HG02840 (cell line): ENCODE measurements at regions not wholly inside any gene's neighbourhood (a gene's known extent, or its start where the extent isn't known, plus 50 kb on each side); places are given as distances from the start of the nearest gene placed in this dataset.
A peak's percentile ranks its signal among the peaks of the same experiment; 100 is the strongest.

Experiments used
- ATAC-seq: cut with Tn5 transposase; IDR thresholded peaks from one replicate; pipeline ENCODE4 v1.9.1; 2021; ENCODE audit warnings: mild to moderate bottlenecking, moderate library complexity, moderate number of reproducible peaks; ENCODE audit not compliant: unreplicated experiment, low FRiP score

DNA sequence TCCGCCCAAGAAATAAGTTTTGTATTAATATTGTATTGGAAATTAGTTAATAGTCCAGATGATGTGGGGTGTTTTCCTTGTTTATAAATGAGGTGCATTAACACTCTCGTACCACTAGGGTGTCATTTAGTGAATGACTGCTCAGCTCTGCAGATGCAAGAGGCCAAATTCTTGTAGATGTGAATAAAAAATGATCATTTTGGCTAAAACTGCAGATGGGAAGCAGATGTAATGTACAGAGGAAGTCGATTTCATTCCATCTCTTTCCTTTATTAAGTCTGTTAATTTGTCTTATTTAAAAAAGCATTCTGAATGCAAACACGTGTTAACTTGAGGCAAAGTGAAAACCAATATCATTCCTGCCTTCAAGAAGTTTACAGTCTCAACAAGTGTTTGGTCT lies 108.1 kb downstream of the DHX15 start:
- no peak for ATAC-seq

DNA sequence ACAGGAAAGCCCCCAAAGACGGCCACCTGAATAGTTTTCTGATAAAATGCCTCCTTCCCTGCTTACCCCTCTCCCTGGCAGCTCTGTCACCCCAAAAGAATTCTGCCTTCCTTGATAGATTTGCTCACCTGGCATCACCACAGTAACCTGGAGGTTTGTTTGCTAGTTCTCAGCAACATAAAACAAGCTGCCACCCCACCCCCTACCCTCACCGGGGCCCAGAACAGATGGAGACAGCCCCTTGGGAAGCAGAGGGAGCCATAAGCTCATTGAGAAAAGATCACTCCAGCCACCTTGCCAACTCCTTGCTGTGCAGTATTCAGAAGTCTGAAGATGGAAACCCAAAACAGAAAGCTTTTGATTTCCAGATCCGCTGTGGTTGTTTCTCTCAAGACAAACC lies 108.6 kb downstream of the DHX15 start:
- ATAC-seq = no peak

DNA sequence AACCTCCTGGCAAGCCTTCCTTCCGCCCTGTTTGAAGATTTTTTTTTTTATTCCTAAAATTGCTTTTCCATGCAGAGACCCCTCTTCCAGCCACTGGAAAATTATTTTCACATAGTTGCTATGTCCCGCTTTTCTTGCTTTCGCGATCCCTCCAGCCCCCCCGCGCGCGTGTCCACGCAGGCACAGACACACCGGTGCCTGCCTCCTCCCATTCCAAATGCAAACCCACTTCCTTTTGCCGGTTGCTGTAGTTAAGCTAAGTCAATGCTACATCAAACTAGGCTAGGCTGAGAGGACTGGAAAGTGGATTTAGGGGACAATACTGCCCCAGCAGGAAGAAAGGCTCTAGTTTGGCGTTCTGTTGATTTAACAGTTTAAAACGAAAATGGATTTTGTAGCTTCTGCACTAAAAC lies 111.0 kb downstream of the DHX15 start:
- ATAC-seq = no peak

DNA sequence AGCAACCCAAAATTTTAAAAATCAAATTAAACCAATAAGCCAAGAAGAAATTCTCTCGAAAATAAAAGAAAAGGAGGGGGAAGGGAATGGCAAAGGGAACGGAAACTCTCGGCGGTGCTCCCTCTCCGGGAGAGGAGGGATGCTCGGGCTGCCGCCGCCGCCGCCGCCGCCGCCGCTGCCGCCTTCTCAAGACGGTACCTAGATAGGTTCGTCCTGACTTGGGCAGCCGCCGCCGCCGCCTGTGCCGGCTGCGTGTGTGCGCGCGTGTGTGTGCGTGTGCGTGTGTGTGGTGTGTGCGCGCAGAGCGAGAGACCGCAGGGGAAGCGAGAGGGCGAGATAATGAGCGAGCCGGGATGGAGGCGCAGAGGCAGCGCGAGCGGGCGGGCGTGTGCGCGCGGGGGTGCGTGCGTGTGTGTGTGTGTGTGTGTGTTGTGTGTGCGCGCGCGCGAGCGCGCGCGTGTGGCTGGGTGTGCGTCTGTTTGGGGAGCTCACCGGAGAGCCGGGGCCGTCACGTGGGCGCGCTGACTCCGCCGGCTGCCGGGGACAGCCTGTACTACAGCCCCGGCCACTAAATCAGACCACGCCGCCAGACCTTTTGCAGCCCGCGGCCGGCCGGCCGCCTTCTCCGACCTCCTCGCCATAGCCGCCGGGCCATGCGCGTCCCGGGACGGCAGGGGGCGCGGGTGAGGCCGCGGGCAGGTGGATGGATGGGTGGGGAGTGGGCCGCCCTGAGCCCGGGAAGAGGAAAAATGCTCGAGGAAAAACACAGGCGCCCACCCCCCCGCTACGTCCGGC lies 111.6 kb downstream of the DHX15 start:
- peak; percentile 49 for ATAC-seq

DNA sequence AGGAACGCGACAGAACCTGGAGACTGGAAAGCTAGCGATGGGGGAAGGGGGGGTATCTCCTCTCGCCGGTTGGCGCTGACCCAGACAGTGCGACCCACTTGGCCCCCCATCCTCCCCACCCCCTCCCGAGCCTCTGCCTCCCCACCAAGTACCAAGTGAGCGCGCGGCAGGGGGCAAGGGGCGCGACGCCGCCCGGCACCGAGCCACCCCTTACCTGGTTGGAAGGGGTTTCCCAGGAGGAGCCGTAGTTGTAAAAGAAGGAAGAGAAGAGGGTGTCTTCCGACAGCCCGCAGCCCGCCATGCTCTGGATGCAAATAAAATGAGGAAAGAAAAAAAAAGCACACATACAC lies 112.2 kb downstream of the DHX15 start:
- no peak for ATAC-seq

DNA sequence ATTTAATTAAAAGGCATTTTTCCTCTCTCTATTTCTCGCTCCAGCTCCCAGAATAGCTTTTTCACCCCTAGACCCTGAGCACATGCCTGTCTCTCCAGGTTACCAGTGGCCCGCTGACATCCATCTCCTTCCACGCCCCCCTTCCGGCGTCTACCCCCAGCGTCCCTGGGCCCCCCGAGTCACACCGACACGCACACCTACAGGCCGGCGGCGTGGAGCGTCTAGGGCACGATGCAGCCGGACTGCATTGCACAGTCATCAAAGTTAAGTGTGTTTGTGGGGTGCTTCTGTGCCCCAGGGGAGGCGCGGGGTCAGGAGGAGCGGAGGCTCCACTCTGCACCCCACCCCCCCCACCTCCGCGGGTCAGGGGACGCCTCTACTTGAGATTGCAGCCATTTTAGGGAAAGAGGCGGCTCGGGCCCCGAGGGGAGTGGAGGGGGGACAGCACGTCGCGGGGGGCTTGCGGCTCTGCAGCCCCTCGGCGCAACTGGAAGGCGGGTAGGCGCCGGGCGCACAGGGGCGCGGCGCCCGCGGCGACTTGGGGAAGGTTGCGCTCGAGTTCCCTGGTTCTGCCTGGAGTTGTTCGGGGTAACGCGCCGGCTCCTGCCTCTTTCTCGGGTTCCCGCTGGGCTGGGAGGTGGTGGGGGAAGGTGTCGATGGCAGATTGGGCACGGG lies 112.7 kb downstream of the DHX15 start:
- ATAC-seq = no peak

DNA sequence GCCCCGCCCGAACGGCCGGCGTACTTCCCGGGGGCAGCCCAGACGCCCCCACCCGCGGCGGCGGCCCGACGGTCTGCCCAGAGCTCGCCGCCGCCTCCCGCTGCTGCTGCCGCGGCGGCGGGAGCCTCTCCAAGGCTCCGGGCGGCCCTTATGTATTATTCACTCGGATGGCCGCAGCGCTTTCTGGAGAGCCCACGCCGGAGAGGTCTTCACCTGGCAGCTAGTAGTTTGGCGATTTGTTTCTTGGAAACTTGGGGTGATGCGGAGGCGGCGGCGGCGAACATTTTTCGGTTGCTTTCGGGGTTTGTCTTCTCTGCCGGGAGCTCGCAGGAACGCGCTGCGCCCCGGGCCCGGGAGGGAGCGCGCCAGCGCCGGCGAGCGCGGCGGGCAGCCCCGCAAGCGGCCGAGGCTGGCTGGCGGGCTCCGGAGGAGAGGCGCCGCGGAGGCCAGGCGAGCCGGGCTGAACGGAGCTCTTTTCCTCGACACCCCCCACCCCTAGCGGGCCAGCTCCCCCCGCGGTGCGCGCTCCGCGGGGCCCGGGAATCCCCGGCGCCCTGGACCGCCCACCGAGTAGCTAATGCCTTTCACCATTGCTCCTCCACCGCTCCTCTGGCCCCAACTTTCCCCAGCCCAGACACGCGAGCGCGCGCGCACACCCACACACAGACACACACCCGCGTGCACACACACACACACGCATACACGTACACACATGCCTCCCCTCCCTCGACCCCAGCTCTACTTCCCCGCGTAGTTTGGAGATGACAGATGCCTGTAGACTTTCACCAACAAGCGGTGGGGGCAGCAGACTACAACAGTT lies 113.5 kb downstream of the DHX15 start:
- no peak for ATAC-seq

DNA sequence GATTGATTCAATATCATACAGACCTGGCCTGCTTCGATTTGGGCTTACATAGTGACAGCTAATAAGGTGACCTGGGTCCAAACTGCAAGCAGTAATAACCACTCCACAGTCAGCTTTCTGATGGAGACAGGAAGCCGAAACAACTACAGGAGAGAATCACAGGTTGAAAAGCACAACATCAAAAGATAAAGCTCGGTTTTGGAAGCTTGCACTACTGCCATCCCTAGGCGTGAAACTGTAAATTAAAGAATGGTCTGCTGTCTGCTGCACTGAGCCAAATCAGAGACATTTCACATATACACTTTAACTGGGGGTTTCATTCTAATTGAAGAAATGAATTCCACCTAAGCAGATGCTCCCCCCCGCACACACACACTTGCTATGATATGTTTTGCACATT lies 116.3 kb downstream of the DHX15 start:
- ATAC-seq = no peak

DNA sequence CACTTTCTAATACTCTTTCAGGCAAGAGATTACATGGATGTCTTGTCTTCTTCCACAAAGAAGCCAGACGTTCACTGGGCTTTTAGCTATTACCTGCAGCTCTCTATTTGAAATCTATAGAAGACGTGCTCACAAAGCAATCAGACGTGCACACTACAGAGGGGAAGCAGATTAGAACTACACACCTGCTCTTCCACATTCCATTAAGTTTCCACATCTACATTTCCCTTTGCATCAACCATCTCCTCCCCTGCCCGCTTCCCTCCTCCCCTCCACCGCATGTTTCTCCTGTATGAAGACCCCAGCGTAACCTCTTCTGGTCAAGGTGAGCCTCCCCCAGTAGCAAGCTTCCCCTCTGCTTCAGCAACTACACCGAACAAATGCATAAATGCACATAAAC lies 119.8 kb downstream of the DHX15 start:
- no peak for ATAC-seq

DNA sequence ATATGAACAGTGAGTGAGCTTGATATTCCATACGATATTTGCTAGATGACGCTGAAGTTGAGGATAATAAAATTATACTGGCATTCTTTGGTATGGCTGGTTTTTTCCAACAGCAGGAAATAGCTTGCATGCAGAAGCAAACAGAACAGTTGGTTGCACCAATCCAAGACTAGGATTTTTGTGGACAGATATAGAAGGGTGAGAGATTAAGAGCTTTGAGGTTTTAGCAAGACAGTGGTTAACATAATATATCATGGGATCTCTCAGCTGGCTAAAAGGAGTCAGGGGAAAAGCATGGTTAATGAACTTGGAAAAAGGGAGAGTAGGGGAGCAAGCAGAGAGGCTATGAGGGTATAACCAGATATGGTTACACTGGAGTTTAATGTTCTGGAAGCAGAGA lies 127.9 kb downstream of the DHX15 start:
- no peak for ATAC-seq

DNA sequence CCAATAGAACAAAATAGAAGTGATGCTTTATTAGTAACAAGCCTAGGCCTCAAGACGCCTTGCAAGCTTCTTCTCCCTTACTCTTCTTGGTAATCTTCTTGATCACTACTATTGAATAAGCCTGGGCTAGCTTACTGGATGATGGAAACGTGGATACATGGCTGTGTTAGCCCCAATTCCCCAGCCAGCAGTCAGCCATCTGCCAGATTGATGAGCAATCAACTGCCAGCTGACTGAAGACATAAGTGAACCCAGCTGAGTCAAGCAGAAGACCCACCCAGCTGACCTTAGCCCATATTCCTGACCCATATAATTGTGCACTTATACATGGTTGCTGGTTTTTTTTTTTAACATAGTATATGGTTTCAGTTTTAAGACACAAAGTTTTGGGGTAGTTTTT lies 130.4 kb downstream of the DHX15 start:
- ATAC-seq = no peak

DNA sequence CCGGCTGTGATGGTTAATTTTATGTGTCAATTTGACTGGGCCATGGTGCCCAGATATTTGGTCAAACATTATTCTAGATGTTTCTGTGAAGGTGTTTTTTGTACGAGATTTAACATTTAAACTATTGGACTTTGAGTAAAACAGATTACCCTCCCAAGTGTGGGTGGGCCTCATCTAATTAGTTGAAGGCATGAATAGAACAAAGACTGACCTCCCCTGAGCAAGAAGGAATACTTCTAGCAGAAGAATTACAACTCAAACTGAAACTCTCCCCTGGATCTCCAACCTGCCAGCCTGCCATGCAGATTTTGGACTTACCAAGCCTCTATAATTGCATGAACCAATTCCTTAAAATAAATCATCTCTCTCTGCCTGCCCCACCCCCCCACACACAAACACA lies 132.5 kb downstream of the DHX15 start:
- ATAC-seq = no peak

DNA sequence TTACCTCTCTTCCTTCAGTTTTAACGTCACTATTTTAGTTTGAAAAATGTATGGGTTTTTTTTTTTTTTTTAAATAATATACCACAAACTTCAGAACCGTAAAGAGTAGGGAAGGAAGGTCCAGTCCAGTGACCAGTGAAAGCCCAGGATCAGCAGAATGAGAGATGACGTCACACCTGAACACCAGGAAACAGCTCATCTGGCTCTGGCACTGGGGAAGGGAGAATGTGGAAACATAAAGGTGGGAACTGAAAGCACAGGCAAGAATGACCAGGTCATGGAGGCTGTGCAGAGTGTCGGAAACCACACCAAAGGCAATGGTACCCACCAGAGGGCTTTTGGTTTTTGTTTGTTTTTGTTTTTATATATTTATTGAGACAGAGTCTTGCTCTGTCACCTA lies 141.2 kb downstream of the DHX15 start:
- no peak for ATAC-seq

DNA sequence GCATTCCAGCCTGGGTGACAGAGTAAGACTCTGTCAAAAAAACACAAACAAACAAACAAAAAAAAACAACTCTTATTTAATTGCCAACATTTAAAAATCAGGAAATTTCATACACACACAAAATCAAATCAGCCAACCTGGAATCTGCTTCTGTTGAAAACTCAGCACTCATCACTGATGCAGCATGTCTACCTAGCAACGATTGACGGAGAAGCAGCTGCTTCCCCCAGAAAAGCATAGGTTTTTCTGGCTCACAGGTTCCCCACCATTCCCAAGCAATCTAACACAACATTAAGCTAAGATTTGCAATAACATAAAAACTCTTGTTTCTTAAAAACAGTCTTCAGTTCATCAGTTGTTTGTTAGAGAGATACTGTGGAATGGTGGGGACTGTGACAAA lies 143.6 kb downstream of the DHX15 start:
- ATAC-seq = no peak

DNA sequence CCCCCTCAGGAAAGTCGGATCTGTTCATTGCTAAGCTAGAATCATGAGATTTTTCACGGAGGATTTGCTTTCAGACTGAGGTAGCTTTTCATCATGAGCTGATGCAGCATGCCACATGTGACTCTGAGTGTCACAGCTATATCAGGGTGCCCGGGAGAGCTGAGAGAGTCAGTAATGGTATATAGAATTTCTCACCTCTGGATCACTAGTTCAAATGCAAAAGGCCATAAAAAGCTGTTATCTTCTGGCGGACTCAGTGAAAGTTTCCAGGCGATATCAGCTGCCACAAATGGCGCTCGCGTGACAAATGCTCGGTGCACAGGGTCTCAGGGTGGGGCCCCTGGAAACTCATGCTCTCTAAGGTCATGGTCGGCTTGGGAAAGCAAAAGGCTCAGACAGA lies 150.1 kb downstream of the DHX15 start:
- ATAC-seq = no peak

DNA sequence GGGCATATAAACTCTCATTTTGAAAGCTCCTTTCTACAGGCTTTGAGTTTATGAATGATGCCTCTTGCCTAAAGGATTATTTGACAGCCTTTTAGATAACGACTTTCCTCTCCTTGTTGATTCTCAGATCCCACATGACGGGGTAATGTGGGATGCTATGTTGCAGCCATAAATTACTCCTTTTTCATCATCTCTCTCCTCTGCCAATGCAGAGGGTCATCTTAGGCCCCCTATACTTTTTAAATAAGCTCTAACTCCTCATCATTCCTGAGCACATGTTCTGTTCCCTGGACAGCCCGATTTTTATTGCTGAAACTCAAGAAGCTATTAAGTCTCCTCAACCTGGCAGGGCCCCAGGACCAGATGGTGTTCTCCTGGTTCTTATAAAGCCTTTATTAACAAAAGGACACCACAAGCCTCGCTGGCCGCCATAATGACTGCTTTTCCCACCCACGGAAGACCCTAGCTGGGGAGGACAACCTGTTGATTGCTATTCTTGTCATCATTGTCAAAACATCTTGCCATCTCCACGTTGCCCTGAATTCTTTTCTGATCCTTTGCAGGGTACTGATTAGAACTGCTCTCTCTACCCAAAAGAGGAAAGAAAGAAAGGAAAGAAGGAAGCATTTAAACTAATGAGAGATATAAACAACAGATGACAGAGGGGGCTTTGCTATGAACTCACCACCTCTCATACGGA lies 150.7 kb downstream of the DHX15 start:
- ATAC-seq = no peak

DNA sequence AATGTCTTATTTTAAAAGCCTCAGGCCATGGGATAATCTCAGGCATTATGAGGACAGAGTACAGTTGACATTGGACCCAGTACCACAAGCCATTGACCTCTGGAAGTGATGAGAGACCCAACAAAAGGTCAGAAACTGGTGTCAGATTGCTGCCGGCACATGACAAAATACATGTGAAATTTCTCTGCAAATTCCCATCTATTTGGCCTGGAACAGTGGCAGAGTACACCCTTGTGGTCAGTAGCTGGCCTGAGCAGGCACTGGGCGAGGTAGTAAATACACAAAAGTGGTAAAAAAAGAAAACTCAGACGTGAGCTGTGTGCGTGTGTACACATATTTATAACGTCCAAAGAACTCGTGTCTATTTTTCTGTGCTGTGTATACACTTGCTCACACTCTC lies 155.5 kb downstream of the DHX15 start:
- ATAC-seq = no peak

DNA sequence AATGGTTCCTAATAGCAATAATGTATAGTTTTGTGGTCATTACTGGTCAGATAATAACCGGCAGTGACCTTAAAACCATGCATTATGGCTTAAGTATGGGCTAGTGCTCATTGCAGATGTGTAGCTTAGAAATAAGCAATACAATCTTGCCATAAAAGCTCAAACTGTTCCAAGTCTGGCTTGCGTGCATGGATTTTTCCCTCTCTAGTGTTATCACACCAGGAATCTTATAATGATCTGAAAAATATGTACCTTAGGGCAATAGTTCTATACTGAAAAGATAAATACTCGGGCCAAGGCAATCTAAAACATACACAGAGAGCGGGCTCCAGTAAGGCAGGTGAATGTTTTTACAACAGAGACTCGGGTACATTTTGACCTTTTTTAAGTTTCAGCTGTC lies 157.8 kb downstream of the DHX15 start:
- ATAC-seq = no peak

DNA sequence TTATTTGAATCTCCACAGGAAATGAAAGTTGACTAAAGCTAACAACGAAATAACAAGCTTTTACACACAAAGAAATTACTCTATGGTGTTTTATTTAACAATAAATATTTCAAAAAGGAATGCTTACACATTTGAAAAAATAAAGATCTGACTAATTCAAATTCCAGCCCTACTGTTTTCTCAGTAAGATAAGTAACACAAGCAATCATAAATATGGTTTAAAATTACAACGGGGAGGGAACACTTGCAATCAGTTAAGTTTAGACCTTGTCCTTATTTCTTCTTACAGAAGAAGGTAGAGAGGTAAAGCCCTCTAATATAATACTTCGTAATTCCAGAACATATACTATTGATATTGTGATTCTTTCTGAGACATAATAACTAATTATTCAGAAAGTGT lies 158.5 kb downstream of the DHX15 start:
- ATAC-seq = no peak

DNA sequence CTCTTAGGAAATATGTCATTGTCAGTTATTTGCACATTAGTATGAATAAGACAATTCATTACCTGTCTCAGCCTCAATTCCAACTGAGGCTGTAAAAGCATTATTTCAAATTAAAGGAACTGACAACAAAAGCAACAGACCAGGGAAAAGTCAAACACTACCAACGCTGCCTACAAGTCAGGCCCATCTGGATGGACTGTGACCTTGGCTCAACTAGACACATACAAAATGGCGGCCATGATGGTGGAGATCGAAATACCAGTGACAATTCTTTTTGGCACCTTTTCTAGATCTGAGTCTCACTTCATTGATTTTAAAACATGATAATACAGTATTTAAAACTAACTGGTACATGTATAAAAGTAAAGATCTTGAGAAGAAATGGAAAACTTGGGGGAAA lies 160.7 kb downstream of the DHX15 start:
- ATAC-seq = no peak

DNA sequence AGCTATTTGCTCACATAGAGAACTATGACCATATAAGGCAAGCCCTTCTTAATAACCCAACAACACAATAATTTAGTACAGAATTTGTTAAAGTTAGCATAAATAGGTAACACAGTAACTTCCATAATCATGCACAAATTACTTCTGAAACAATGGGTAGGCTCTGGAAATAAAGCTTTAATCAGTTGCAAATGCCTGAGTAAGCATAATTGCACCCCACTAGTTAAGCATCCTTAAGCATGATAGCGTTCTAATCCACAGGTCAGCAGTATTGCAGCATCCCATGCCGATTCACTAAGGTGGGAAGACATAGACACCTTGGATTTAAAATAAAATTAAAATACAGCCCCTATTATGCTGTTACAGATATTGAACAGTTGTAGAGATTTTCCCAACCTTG lies 161.7 kb downstream of the DHX15 start:
- ATAC-seq = no peak
